DMS 273 (cell line): ENCODE measurements at regions not wholly inside any gene's neighbourhood (a gene's known extent, or its start where the extent isn't known, plus 50 kb on each side); places are given as distances from the start of the nearest gene placed in this dataset.

ENCODE experiments used
- DNase-seq: peaks from one replicate; lab custom pipeline; 2025; ENCODE audit not compliant: unreplicated experiment; lab: John Stamatoyannopoulos, UW

GRCh38 chr2:183991968-183992367 is 606.4 kb upstream of the ZNF804A start:
- no peak for DNase-seq

GRCh38 chr2:183993052-183993451 is 605.3 kb upstream of the ZNF804A start:
- peak; percentile 39 for DNase-seq

GRCh38 chr2:183995632-183996031 is 602.7 kb upstream of the ZNF804A start:
- peak; percentile 60 for DNase-seq

GRCh38 chr2:183996825-183997793 is 601.2 kb upstream of the ZNF804A start:
- DNase-seq, result peak; percentile 87

GRCh38 chr2:183998041-183998796 is 600.1 kb upstream of the ZNF804A start:
- DNase-seq, result no peak

- DNase-seq, result peak; percentile 5
Observed at GRCh38 chr2:183998797-183999190, 599.5 kb upstream of the ZNF804A start.

GRCh38 chr2:184004289-184004947 is 593.9 kb upstream of the ZNF804A start:
- DNase-seq, result peak; percentile 53

GRCh38 chr2:184004948-184005672 is 593.2 kb upstream of the ZNF804A start:
- DNase-seq, result peak; percentile 88

GRCh38 chr2:184006998-184007397 is 591.3 kb upstream of the ZNF804A start:
- DNase-seq, result peak; percentile 40

GRCh38 chr2:184026961-184027360 is 571.4 kb upstream of the ZNF804A start:
- no peak for DNase-seq

- DNase-seq, result no peak
Observed at GRCh38 chr2:184030245-184030644, 568.1 kb upstream of the ZNF804A start.

- peak; percentile 3 for DNase-seq
Observed at GRCh38 chr2:184030989-184031388, 567.3 kb upstream of the ZNF804A start.

GRCh38 chr2:184031402-184032147 is 566.8 kb upstream of the ZNF804A start:
- DNase-seq, result peak; percentile 12

- DNase-seq, result peak; percentile 39
Observed at GRCh38 chr2:184032983-184033382, 565.3 kb upstream of the ZNF804A start.

- no peak for DNase-seq
Observed at GRCh38 chr2:184037273-184037672, 561.1 kb upstream of the ZNF804A start.

GRCh38 chr2:184039493-184039892 is 558.8 kb upstream of the ZNF804A start:
- no peak for DNase-seq

GRCh38 chr2:184040230-184040629 is 558.1 kb upstream of the ZNF804A start:
- DNase-seq, result no peak

GRCh38 chr2:184041077-184041476 is 557.3 kb upstream of the ZNF804A start:
- DNase-seq, result no peak

GRCh38 chr2:184041777-184042176 is 556.6 kb upstream of the ZNF804A start:
- DNase-seq, result no peak

GRCh38 chr2:184047536-184047935 is 550.8 kb upstream of the ZNF804A start:
- no peak for DNase-seq
